AG09319 (cell line): ENCODE measurements at regions not wholly inside any gene's neighbourhood (a gene's known extent, or its start where the extent isn't known, plus 50 kb on each side); places are given as distances from the start of the nearest gene placed in this dataset.
A peak's percentile ranks its signal among the peaks of the same experiment; 100 is the strongest.

Experiments
- DNase-seq: peaks from one replicate; pipeline ENCODE4 v3.0.0-alpha.2; 2010; ENCODE audit warnings: low read depth; ENCODE audit errors: extremely low read depth
- CTCF ChIP-seq: IDR thresholded peaks from 2 replicates; pipeline ENCODE4 v1.5.1; 2011; ENCODE audit warnings: low read depth, mild to moderate bottlenecking, inconsistent platforms, low read length, moderate library complexity

GRCh38 chr3:120544361-120544760 is 51.8 kb upstream of the NDUFB4 start:
- no peak for TF ChIP-seq CTCF
- DNase-seq = no peak

- no peak for DNase-seq
- TF ChIP-seq CTCF = no peak
Observed at GRCh38 chr3:120536642-120537041, 59.5 kb upstream of the NDUFB4 start.

- TF ChIP-seq CTCF = no peak
- DNase-seq = no peak
Observed at GRCh38 chr3:120532969-120533368, 63.2 kb upstream of the NDUFB4 start.

GRCh38 chr3:120528163-120528562 is 68.0 kb upstream of the NDUFB4 start:
- TF ChIP-seq CTCF = no peak
- DNase-seq = no peak

GRCh38 chr3:120526011-120526870 is 69.9 kb upstream of the NDUFB4 start:
- no peak for TF ChIP-seq CTCF
- no peak for DNase-seq

GRCh38 chr3:120524171-120524923 is 71.8 kb upstream of the NDUFB4 start:
- DNase-seq = peak; percentile 56

More at GRCh38 chr3:120524171-120524923, 71.8 kb upstream of the NDUFB4 start:
- no peak for TF ChIP-seq CTCF
